Activated naive CD4-positive, alpha-beta T cell treated with anti-CD3 and anti-CD28 coated beads, Interleukin-2, amount 50 U/mL, for 72 hours (primary cell): ENCODE measurements at regions not wholly inside any gene's neighbourhood (a gene's known extent, or its start where the extent isn't known, plus 50 kb on each side); places are given as distances from the start of the nearest gene placed in this dataset.

Experiments used
- ATAC-seq, 2 donors: fragments of 150-1000 bp; cut with Tn5 transposase; 2 replicates each; pipeline ENCODE4 v1.10.0; 2021; ENCODE audit warnings: mild to moderate bottlenecking in 2 of 2, moderate library complexity in 2 of 2
- DNase-seq, 2 donors: peaks; one replicate each; pipeline ENCODE4 v3.0.0; 2021 to 2022; ENCODE audit warnings: low spot score in 2 of 2
- H3K27ac Mint-ChIP-seq, 2 donors: one replicate each; pipeline ENCODE4 v1.8.0; 2022; ENCODE audit warnings: mild to moderate bottlenecking in 2 of 2, mixed read lengths in 2 of 2
- H3K36me3 Mint-ChIP-seq, 2 donors: one replicate each; pipeline ENCODE4 v1.8.0; 2022; ENCODE audit warnings: mixed read lengths in 2 of 2
- H3K9me3 Mint-ChIP-seq, 2 donors: one replicate each; pipeline ENCODE4 v1.8.0; 2022; ENCODE audit warnings: mixed read lengths in 2 of 2

GRCh38 chr5:124865066-124865465 lies 118.6 kb upstream of the ZNF608 start:
- no peaks in the 10 kb centered on the region for H3K36me3 Mint-ChIP-seq
- ATAC-seq = no peak
- H3K27ac Mint-ChIP-seq = no peak overlapping the region
- no peak for DNase-seq
- H3K9me3 Mint-ChIP-seq = peaks cover 20 to 25% of the 10 kb centered on the region in 2 donors

- Mint-ChIP-seq H3K36me3 (no peaks in the 10 kb centered on the region), H3K9me3 (peaks cover 20 to 25% of the 10 kb centered on the region in 2 donors), H3K27ac (no peak overlapping the region)
- ATAC-seq (no peak), DNase-seq (no peak)
Observed at GRCh38 chr5:124865603-124866354, 119.3 kb upstream of the ZNF608 start.

GRCh38 chr5:124866355-124867136 lies 120.1 kb upstream of the ZNF608 start:
- peaks cover 20 to 25% of the 10 kb centered on the region in 2 donors for H3K9me3 Mint-ChIP-seq
- H3K27ac Mint-ChIP-seq = no peak overlapping the region
- ATAC-seq (no peak), DNase-seq (no peak)
- no peaks in the 10 kb centered on the region for H3K36me3 Mint-ChIP-seq

- Mint-ChIP-seq H3K36me3 (no peaks in the 10 kb centered on the region), H3K9me3 (peaks cover 23 to 27% of the 10 kb centered on the region in 2 donors), H3K27ac (no peak overlapping the region)
- DNase-seq (no peak), ATAC-seq (no peak)
Observed at GRCh38 chr5:124867137-124867704, 120.8 kb upstream of the ZNF608 start.

GRCh38 chr5:124868676-124869075 lies 122.2 kb upstream of the ZNF608 start:
- Mint-ChIP-seq H3K36me3 (no peaks in the 10 kb centered on the region), H3K27ac (no peak overlapping the region), H3K9me3 (peaks cover 28 to 31% of the 10 kb centered on the region in 2 donors)
- DNase-seq (no peak), ATAC-seq (no peak)

- H3K36me3 Mint-ChIP-seq = no peaks in the 10 kb centered on the region
- H3K9me3 Mint-ChIP-seq = peaks cover 28 to 31% of the 10 kb centered on the region in 2 donors
- H3K27ac Mint-ChIP-seq = no peak overlapping the region
- ATAC-seq (no peak), DNase-seq (no peak)
Observed at GRCh38 chr5:124869426-124870033, 123.1 kb upstream of the ZNF608 start.

- Mint-ChIP-seq H3K9me3 (peaks cover 28 to 31% of the 10 kb centered on the region in 2 donors), H3K36me3 (no peaks in the 10 kb centered on the region), H3K27ac (no peak overlapping the region)
- DNase-seq (no peak), ATAC-seq (no peak)
Observed at GRCh38 chr5:124870070-124870469, 123.6 kb upstream of the ZNF608 start.

- H3K27ac Mint-ChIP-seq = no peak overlapping the region
- no peak for DNase-seq
- ATAC-seq = no peak
- H3K9me3 Mint-ChIP-seq = peaks cover 19 to 21% of the 10 kb centered on the region in 2 donors
- H3K36me3 Mint-ChIP-seq = no peaks in the 10 kb centered on the region
Observed at GRCh38 chr5:124871303-124871702, 124.9 kb upstream of the ZNF608 start.

GRCh38 chr5:124872086-124872485 lies 125.6 kb upstream of the ZNF608 start:
- Mint-ChIP-seq H3K27ac (no peak overlapping the region), H3K9me3 (peaks cover 14 to 16% of the 10 kb centered on the region in 2 donors), H3K36me3 (no peaks in the 10 kb centered on the region)
- ATAC-seq (no peak), DNase-seq (no peak)

GRCh38 chr5:124872615-124873014 lies 126.2 kb upstream of the ZNF608 start:
- Mint-ChIP-seq H3K36me3 (no peaks in the 10 kb centered on the region), H3K9me3 (peaks cover 12 to 16% of the 10 kb centered on the region in 2 donors), H3K27ac (no peak overlapping the region)
- DNase-seq (no peak), ATAC-seq (no peak)

- no peak for ATAC-seq
- no peak overlapping the region for H3K27ac Mint-ChIP-seq
- peaks cover 10 to 11% of the 10 kb centered on the region in 2 donors for H3K9me3 Mint-ChIP-seq
- DNase-seq = no peak
- no peaks in the 10 kb centered on the region for H3K36me3 Mint-ChIP-seq
Observed at GRCh38 chr5:124873188-124873587, 126.7 kb upstream of the ZNF608 start.

GRCh38 chr5:124873713-124874112 lies 127.3 kb upstream of the ZNF608 start:
- H3K27ac Mint-ChIP-seq = no peak overlapping the region
- no peaks in the 10 kb centered on the region for H3K36me3 Mint-ChIP-seq
- ATAC-seq = no peak
- DNase-seq = no peak
- peaks cover 7 to 10% of the 10 kb centered on the region in 2 donors for H3K9me3 Mint-ChIP-seq

GRCh38 chr5:124876566-124876965 lies 130.1 kb upstream of the ZNF608 start:
- no peak for ATAC-seq
- Mint-ChIP-seq H3K27ac (no peak overlapping the region), H3K36me3 (no peaks in the 10 kb centered on the region), H3K9me3 (peaks cover 7 to 10% of the 10 kb centered on the region in 2 donors)
- DNase-seq = no peak

- ATAC-seq (no peak), DNase-seq (no peak)
- Mint-ChIP-seq H3K9me3 (peaks cover 7 to 10% of the 10 kb centered on the region in 2 donors), H3K36me3 (no peaks in the 10 kb centered on the region), H3K27ac (no peak overlapping the region)
Observed at GRCh38 chr5:124876983-124877382, 130.5 kb upstream of the ZNF608 start.

GRCh38 chr5:124877501-124878146 lies 131.2 kb upstream of the ZNF608 start:
- Mint-ChIP-seq H3K36me3 (no peaks in the 10 kb centered on the region), H3K27ac (no peak overlapping the region), H3K9me3 (peaks cover 1 to 4% of the 10 kb centered on the region in 2 donors)
- no peak for DNase-seq
- no peak for ATAC-seq

- DNase-seq (no peak), ATAC-seq (no peak)
- Mint-ChIP-seq H3K27ac (no peak overlapping the region), H3K9me3 (peaks cover 0 to 4% of the 10 kb centered on the region in 2 donors), H3K36me3 (no peaks in the 10 kb centered on the region)
Observed at GRCh38 chr5:124878583-124879342, 132.3 kb upstream of the ZNF608 start.
